ENCODE measurements at regions not wholly inside any gene's neighbourhood (a gene's known extent, or its start where the extent isn't known, plus 50 kb on each side); places are given as distances from the start of the nearest gene placed in this dataset.

- H3K9me3 ChIP-seq: no peaks in the 10 kb centered on the region
- intact Hi-C loops (cut with DNase I): no loop called here
Observed at GRCh38 chr3:27796365-27796875, 74.3 kb upstream of the EOMES start.

GRCh38 chr3:27797773-27798172 lies 75.7 kb upstream of the EOMES start:
- TF ChIP-seq POLR2A (IDR thresholded peaks at IDR 0.05) (no peak), CTCF (IDR thresholded peaks at IDR 0.05) (no peak), POLR2AphosphoS5 (IDR thresholded peaks at IDR 0.05; ENCODE audit: insufficient read depth in 1 of 2, low read depth in 1 of 2) (no peak)
- intact Hi-C loops (cut with DNase I): no loop called here
- H3K27me3 ChIP-seq: no peaks in the 10 kb centered on the region
- H3K4me1 ChIP-seq: no peaks in the 10 kb centered on the region
- H3K36me3 ChIP-seq: no peaks in the 10 kb centered on the region
- no peak overlapping the region for H3K27ac ChIP-seq
- H3K9me3 ChIP-seq: no peaks in the 10 kb centered on the region
- no peak for DNase-seq (ENCODE audit: extremely low spot score in 2 of 2)
- H3K4me3 ChIP-seq: no peak overlapping the region

More at GRCh38 chr3:27796365-27796875, 74.3 kb upstream of the EOMES start:
- H3K27me3 ChIP-seq: no peaks in the 10 kb centered on the region
- no peak for DNase-seq (ENCODE audit: extremely low spot score in 2 of 2)
- no peak for TF ChIP-seq POLR2AphosphoS5 (IDR thresholded peaks at IDR 0.05; ENCODE audit: insufficient read depth in 1 of 2, low read depth in 1 of 2)
- TF ChIP-seq POLR2A (IDR thresholded peaks at IDR 0.05): no peak
- no peak for TF ChIP-seq CTCF (IDR thresholded peaks at IDR 0.05)
- H3K4me3 ChIP-seq: no peak overlapping the region
- H3K36me3 ChIP-seq: no peaks in the 10 kb centered on the region
- H3K4me1 ChIP-seq: no peaks in the 10 kb centered on the region
- H3K27ac ChIP-seq: no peak overlapping the region

- TF ChIP-seq POLR2AphosphoS5 (IDR thresholded peaks at IDR 0.05; ENCODE audit: insufficient read depth in 1 of 2, low read depth in 1 of 2) (no peak), POLR2A (IDR thresholded peaks at IDR 0.05) (no peak), CTCF (IDR thresholded peaks at IDR 0.05) (no peak)
- H3K27ac ChIP-seq: no peak overlapping the region
- no peak overlapping the region for H3K4me3 ChIP-seq
- H3K27me3 ChIP-seq: no peaks in the 10 kb centered on the region
- no peaks in the 10 kb centered on the region for H3K9me3 ChIP-seq
- no peak for DNase-seq (ENCODE audit: extremely low spot score in 2 of 2)
- no peaks in the 10 kb centered on the region for H3K4me1 ChIP-seq
- intact Hi-C loops (cut with DNase I): no loop called here
- H3K36me3 ChIP-seq: no peaks in the 10 kb centered on the region
Observed at GRCh38 chr3:27800261-27800660, 78.1 kb upstream of the EOMES start.

GRCh38 chr3:27802425-27802824 lies 80.3 kb upstream of the EOMES start:
- no peak overlapping the region for H3K27ac ChIP-seq
- no peaks in the 10 kb centered on the region for H3K9me3 ChIP-seq
- H3K4me3 ChIP-seq: no peak overlapping the region
- no peak for DNase-seq (ENCODE audit: extremely low spot score in 2 of 2)
- TF ChIP-seq CTCF (IDR thresholded peaks at IDR 0.05) (no peak), POLR2AphosphoS5 (IDR thresholded peaks at IDR 0.05; ENCODE audit: insufficient read depth in 1 of 2, low read depth in 1 of 2) (no peak), POLR2A (IDR thresholded peaks at IDR 0.05) (no peak)
- no peaks in the 10 kb centered on the region for H3K4me1 ChIP-seq
- intact Hi-C loops (cut with DNase I): no loop called here
- no peaks in the 10 kb centered on the region for H3K36me3 ChIP-seq
- H3K27me3 ChIP-seq: no peaks in the 10 kb centered on the region

GRCh38 chr3:27802849-27803248 lies 80.7 kb upstream of the EOMES start:
- H3K27me3 ChIP-seq: no peaks in the 10 kb centered on the region
- intact Hi-C loops (cut with DNase I): no loop called here
- TF ChIP-seq POLR2A (IDR thresholded peaks at IDR 0.05) (no peak), POLR2AphosphoS5 (IDR thresholded peaks at IDR 0.05; ENCODE audit: insufficient read depth in 1 of 2, low read depth in 1 of 2) (no peak), CTCF (IDR thresholded peaks at IDR 0.05) (no peak)
- H3K36me3 ChIP-seq: no peaks in the 10 kb centered on the region
- H3K4me1 ChIP-seq: no peaks in the 10 kb centered on the region
- no peaks in the 10 kb centered on the region for H3K9me3 ChIP-seq
- no peak overlapping the region for H3K27ac ChIP-seq
- DNase-seq (ENCODE audit: extremely low spot score in 2 of 2): no peak
- no peak overlapping the region for H3K4me3 ChIP-seq
